ENCODE measurements at regions not wholly inside any gene's neighbourhood (a gene's known extent, or its start where the extent isn't known, plus 50 kb on each side); places are given as distances from the start of the nearest gene placed in this dataset.

DNA sequence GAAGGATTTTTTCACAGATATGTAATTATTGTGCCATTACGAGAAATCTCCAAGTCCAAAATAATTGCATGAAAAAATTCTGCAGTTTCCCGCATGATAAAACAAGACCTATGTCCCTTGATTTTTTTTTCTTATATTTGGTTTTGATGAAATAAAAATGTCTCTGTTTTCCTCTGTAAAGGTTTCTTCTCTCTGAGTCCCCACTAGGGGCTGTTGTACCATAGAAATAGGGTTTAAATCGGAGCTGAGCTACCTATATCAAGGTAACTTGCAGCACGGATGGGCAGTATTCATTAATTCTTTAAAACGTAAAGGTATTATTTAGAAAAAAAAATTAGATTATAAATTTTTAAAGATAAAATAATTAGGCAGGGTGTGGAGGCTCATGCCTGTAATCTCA is 66.6 kb upstream of the IGF1R start:
- DNase-seq (ENCODE audit: low spot score): no peak
- Mint-ChIP-seq H3K4me1 (ENCODE audit: low read depth) (peaks cover 4% of the 10 kb centered on the region), H3K9me3 (peaks cover 10% of the 10 kb centered on the region), H3K27ac (no peak overlapping the region), H3K36me3 (ENCODE audit: low read depth) (no peaks in the 10 kb centered on the region), H3K4me3 (ENCODE audit: low read depth) (no peak overlapping the region), H3K27me3 (ENCODE audit: low read depth) (peaks cover 35% of the 10 kb centered on the region)
- intact Hi-C loops (cut with micrococcal nuclease): no loop called here

DNA sequence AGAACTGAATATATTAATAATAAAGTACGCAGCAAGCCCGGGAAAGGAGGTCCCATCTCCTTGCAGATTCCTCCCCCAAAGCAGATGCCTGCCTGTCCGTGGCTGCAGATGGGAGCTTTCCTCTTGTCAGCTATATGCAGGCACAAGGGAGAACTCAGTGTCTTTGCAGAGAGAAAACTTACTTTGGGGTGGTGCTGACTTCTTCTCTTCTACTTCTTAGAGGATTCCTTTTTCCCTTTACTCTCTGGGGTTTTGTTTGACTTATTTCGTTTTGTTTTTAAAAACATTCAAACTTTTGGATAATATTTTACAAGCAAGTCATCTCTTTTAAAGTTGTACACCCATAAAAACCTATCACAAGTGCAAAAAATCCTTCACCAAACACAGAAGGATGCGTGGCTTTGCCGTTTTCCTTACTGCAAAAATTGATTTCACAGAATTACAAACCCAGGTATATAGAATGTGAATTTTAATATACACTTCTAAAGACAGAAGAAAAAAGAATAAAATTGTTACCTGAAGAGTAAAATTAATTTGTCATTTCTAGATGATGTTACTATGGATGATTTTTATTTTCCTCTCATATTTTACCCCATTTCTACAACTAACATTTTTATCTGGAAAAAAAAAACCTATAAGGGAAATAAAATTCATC is 65.3 kb upstream of the IGF1R start:
- Mint-ChIP-seq H3K27me3 (ENCODE audit: low read depth) (peaks cover 35% of the 10 kb centered on the region), H3K4me3 (ENCODE audit: low read depth) (no peak overlapping the region), H3K36me3 (ENCODE audit: low read depth) (no peaks in the 10 kb centered on the region), H3K27ac (no peak overlapping the region), H3K9me3 (peaks cover 10% of the 10 kb centered on the region), H3K4me1 (ENCODE audit: low read depth) (peaks cover 4% of the 10 kb centered on the region)
- intact Hi-C loops (cut with micrococcal nuclease): no loop called here
- no peak for DNase-seq (ENCODE audit: low spot score)

DNA sequence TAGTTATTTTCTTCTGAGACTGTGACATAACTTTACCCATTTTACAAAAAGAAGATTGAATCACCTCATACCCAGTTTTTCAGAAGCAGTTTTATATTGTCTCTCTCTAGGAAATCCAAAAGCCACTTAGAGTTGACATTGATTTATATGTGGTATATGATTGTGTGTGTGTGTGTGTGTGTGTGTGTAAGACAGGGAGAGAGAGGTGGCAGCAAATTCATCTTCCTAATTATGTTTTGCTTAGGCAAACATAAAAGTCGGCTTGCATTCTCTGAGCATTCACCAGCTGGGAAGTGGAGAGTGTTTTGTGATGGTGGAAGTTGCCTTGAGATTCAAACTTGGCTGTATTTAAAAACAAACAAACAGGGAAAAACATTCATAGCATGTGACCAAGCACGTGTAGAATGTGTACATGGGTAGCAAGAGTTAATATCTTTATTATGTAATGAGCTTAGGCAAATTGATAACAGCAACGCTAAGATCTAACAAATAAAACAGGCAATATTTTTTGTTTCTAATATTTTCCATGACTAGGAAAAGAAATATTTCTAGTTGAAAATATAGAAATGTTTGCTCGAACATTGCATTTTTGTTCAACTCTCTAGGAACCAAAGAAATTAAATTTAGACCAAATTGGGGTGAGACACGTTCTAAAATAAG is 64.4 kb upstream of the IGF1R start:
- Mint-ChIP-seq H3K27me3 (ENCODE audit: low read depth) (peaks cover 40% of the 10 kb centered on the region), H3K9me3 (peaks cover 6% of the 10 kb centered on the region), H3K4me1 (ENCODE audit: low read depth) (peaks cover 4% of the 10 kb centered on the region)

DNA sequence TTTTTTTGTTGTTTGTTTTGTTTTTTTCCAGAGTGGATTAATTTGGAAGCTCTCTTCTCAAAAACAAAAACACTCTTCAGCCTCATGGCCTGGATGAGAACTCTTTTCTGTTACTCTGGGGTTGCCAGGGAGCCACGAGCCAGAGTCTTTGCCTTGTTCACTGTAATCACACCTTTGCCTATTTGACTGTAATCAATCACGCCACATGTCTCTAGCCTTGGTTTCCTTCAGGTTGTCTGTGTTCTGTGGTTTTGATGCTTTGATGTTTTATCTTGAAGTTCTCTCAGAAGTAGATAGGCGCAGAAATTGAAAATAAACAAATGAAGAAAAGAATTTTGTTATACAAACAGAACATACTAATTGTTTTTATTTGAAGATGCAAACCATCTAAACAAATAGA is 62.3 kb upstream of the IGF1R start:
- Mint-ChIP-seq H3K9me3 (no peaks in the 10 kb centered on the region), H3K27me3 (ENCODE audit: low read depth) (peaks cover 50% of the 10 kb centered on the region), H3K4me3 (ENCODE audit: low read depth) (no peak overlapping the region)

More for the DNA sequence above, 64.4 kb upstream of the IGF1R start:
- H3K27ac Mint-ChIP-seq: no peak overlapping the region
- H3K36me3 Mint-ChIP-seq (ENCODE audit: low read depth): no peaks in the 10 kb centered on the region
- H3K4me3 Mint-ChIP-seq (ENCODE audit: low read depth): no peak overlapping the region
- DNase-seq (ENCODE audit: low spot score): no peak
- intact Hi-C loops (cut with micrococcal nuclease): no loop called here

DNA sequence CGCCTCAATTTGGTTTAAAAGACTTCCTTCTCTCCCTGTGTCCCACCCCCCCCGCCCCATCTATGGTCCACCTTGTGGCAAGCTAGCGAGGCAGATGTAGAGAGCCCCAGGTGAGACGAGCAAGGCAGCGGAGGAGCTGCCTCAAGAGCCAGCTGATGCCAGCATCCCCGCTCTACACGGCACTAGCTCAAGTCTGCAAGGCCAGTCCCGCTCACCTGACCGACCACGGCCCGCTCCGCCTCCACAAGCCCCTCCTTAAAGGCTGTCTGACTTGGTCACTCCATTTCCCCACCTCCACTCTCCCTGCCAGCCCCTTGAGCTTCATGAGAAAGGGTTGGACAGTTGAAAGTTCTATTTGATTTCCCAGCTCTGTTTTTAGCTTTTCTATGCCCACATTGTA is 56.2 kb upstream of the IGF1R start:
- Mint-ChIP-seq H3K4me1 (ENCODE audit: low read depth) (peaks cover 1% of the 10 kb centered on the region), H3K4me3 (ENCODE audit: low read depth) (no peak overlapping the region), H3K27ac (no peak overlapping the region), H3K9me3 (no peaks in the 10 kb centered on the region), H3K27me3 (ENCODE audit: low read depth) (peaks cover 26% of the 10 kb centered on the region), H3K36me3 (ENCODE audit: low read depth) (no peaks in the 10 kb centered on the region)
- intact Hi-C loops (cut with micrococcal nuclease): no loop called here
- DNase-seq (ENCODE audit: low spot score): no peak

More for the DNA sequence above, 62.3 kb upstream of the IGF1R start:
- intact Hi-C loops (cut with micrococcal nuclease): no loop called here
- H3K36me3 Mint-ChIP-seq (ENCODE audit: low read depth): no peaks in the 10 kb centered on the region
- no peak for DNase-seq (ENCODE audit: low spot score)
- H3K4me1 Mint-ChIP-seq (ENCODE audit: low read depth): peaks cover 4% of the 10 kb centered on the region
- no peak overlapping the region for H3K27ac Mint-ChIP-seq

DNA sequence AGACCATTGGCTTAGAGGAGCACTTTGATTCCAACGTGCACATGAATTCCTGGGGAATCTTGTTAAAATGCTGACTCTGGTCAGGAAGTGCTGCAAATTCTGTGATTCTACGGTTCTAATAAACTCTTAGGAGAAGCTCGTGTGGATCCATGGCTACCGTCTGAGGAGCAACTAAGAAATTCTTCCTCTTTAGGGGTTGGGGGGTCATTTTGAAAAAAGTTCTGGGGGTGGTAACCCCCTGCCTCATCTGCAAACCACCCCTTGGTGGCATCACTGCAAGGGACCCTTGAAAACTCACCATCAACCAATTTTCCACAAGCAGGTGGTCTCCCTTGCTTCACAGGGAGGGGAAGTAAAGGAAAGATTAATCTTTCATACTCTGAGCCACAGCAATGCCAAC is 52.2 kb upstream of the IGF1R start:
- Mint-ChIP-seq H3K36me3 (ENCODE audit: low read depth) (no peaks in the 10 kb centered on the region), H3K4me1 (ENCODE audit: low read depth) (peaks cover 20% of the 10 kb centered on the region), H3K27me3 (ENCODE audit: low read depth) (peaks cover 19% of the 10 kb centered on the region), H3K27ac (no peak overlapping the region), H3K9me3 (no peaks in the 10 kb centered on the region), H3K4me3 (ENCODE audit: low read depth) (no peak overlapping the region)
- intact Hi-C loops (cut with micrococcal nuclease): no loop called here
- no peak for DNase-seq (ENCODE audit: low spot score)

DNA sequence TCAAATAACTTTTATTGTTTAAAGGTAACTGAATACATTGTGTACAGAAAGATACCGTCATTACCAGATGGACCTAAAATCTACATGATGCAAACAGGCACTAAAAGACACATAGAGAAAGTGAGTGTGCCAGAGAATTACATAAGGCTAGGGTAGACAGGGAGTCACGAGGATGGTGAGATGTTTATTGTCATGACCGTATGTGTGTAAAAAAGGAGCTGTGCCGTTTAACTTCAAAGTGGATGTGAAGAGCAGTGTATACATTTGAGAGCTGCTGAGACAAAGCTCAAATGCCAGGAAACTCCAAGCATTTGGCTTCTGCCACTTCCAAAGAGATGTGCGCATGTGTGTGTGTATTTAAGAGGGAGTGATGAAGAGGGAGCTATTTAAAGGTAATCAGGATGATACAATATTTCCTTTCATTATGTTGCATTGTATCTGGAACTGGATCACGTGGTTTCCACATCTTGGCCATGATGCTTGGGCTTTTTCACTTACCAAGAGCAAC is 51.4 kb upstream of the IGF1R start:
- no peaks in the 10 kb centered on the region for H3K36me3 Mint-ChIP-seq (ENCODE audit: low read depth)
- H3K27ac Mint-ChIP-seq: no peak overlapping the region
- no peaks in the 10 kb centered on the region for H3K9me3 Mint-ChIP-seq
- peaks cover 14% of the 10 kb centered on the region for H3K27me3 Mint-ChIP-seq (ENCODE audit: low read depth)
- DNase-seq (ENCODE audit: low spot score): no peak
- H3K4me1 Mint-ChIP-seq (ENCODE audit: low read depth): peaks cover 20% of the 10 kb centered on the region
- H3K4me3 Mint-ChIP-seq (ENCODE audit: low read depth): no peak overlapping the region
- intact Hi-C loops (cut with micrococcal nuclease): no loop called here

DNA sequence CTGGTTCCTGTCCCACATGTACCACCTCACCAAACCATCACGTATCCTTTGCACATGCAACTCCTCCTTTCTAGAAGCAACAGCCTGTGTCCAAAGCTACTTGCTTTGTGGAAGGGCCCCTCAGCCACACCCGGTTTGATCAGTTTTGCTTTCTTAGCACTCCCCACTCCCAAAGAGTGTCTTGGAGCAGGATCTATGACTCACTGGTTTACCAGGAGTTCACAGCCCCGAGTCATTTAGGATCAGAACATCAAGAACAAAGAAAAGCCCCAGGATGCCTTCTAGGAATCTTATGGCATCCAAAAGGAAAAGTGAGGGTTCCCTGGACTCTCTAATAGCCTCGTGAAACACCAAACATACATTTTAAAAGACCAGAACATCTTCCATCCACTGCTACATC is 50.7 kb upstream of the IGF1R start:
- Mint-ChIP-seq H3K4me1 (ENCODE audit: low read depth) (peaks cover 20% of the 10 kb centered on the region), H3K4me3 (ENCODE audit: low read depth) (no peak overlapping the region), H3K27ac (no peak overlapping the region), H3K36me3 (ENCODE audit: low read depth) (no peaks in the 10 kb centered on the region), H3K9me3 (no peaks in the 10 kb centered on the region), H3K27me3 (ENCODE audit: low read depth) (peaks cover 11% of the 10 kb centered on the region)
- intact Hi-C loops (cut with micrococcal nuclease): no loop called here
- DNase-seq (ENCODE audit: low spot score): no peak
